Activated naive CD8-positive, alpha-beta T cell treated with anti-CD3 and anti-CD28 coated beads, Interleukin-2, amount 50 U/mL, for 16 hours (primary cell): ENCODE measurements at regions not wholly inside any gene's neighbourhood (a gene's known extent, or its start where the extent isn't known, plus 50 kb on each side); places are given as distances from the start of the nearest gene placed in this dataset.
"Not testable (repeated sequence)": the region's sequence is repeated elsewhere in the genome, so short reads cannot be mapped to it uniquely, and the experiment has no call there.

Experiments used
- DNase-seq: peaks from one replicate; pipeline ENCODE4 v3.0.0-alpha.2; 2020; ENCODE audit warnings: low read depth, low spot score

DNA sequence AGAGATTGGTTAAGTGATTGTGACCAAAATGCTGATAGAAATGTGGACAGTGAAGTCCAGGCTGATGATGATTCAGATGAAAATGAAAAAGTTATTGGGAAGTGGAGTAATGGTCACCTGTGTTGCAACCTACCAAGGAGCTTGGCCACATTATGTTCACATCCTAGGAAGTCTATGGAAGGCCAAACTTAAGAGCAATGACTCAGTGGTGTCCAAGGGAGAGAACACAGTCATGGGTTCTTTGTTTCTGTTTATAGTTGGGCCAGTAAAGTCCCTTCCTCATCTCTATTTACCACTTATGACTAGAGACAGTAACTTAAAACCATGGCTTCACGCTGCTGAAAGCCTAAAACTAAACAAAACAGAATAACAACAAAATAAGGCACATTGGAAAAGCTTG, 555.3 kb upstream of the DAB2 start:
- DNase-seq = no peak

DNA sequence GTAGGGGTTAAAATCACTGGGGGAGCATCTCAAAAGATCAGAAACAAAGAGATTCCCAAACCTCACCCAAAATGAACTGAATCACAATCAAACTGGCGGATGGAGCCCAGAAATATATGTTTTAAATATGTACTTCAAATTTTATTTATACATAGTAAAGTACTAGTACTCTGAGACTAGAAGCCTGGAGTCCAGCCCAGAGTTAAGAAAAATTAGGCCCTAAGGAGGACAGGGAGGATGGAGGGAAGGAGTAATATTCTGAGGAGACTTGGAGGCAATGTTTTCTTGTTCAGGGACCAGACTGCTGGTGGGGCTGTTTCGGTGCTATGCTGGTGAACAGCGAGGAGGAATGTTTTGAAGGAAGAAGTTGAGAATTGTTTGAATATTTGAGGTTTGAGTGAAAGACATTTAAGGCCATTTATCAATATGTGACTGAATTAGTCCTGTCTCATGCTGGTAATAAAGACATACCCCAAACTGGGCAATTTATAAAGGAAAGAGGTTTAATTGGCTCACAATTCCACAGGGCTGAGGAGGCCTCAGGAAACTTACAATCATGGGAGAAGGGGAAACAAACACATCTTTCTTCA, 552.4 kb upstream of the DAB2 start:
- DNase-seq = no peak

DNA sequence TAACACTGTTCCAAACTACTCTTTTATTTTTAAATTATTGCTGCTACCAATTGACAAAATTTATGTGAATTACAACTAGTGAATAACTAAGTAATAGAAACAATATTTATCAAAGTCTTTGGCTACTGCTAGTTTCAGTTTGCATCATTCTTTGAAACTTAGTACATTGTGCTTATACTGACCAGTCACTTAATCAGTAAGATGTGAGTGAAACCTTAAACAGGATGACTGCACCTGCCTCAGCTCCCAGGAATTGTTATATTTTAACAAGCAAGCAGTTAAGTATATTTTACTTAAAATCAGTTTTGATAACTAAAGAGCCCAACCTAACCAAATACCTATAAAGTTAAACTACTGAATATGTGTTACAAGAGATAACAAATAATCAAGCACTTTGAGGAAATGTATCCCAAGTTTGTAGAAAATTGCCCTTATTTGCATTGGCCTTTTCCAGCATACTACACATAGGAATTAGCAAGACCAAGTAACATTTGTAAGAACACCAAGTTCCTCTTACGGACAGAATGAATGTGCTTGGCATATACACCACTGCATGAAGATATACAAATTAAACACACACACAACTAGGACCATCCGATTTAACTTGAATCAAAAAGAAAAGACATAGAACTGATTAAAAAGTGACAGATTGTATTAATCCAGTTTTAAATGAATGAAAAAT, 545.5 kb upstream of the DAB2 start:
- no peak for DNase-seq

DNA sequence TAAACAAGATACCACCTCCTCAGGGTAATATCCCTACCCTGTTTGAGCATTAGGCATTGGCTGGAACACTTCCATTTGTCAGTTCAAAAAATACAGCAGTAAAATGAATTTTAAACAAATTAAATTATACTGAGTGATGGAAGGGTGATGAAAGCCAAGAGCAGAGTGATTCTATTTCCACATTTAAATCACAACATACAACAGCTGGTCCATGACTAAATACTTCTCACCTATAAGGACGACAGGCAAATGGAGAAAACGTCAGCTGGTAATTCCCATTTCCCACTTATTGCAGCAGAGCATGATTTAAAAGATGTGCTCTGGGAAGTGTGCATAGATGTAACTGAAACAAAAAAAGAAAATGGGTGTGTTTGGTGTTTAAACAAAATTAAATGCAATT, 543.6 kb upstream of the DAB2 start:
- no peak for DNase-seq

DNA sequence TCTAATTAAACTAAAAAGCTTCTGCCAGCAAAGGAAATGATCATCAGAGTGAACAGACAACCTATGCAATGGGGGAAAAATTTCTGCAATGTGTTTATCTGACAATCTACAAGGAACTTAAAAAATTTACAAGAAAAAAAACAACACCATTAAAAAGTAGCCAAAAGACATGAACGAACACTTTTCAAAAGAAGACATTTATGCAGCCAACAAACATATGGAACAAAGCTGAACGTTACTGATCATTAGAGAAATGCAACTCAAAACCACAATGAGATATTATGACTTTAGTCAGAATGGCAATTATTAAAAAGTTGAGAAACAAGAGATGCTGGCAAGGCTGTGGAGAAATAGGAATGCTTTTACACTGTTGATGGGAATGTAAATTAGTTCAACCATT, 530.4 kb upstream of the DAB2 start:
- DNase-seq = no peak

DNA sequence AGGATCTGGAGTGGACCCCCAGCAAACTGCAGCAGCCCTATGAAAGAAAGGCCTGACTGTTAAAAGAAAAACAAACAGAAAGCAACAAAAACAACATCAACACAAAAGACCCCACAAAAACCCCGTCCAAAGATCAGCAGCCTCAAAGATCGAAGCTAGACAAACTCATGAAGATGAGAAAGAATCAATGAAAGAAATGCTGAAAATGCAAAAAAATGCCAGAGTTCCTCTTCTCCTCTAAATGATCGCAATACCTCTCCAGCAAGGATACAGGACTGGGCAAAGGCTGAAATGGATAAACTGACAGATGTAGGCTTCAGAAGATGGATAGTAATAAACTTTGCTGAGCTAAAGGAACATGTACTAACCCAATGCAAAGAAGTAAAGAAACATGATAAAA, 526.3 kb upstream of the DAB2 start:
- no peak for DNase-seq

DNA sequence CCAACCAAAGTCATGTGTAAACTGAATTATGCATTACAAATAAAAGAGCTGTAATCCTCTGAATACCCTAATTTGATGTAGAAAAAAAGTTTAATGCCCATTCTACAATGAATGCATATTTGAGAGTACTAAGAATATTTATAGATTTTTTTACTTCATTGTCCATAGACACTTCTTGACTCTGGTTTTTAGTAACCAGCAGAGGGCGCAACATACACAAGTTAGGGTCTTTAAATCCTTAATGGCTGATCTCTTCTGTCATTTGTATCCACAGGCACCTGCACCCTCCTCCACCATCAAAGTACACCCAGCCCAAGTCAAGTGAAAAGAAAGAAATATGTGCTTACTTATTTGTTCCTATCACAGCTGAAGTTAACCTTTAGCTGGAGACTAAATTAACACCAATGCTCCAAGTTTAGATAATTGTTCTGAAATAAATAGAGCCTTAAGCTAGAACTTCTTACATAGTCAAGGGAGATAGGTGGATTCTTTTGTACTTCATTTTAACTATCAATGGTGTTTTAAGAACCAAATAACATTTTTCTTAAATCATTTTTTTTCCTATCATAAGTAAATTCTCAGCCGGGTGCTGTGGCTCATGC, 524.2 kb upstream of the DAB2 start:
- peak; percentile 26 for DNase-seq

DNA sequence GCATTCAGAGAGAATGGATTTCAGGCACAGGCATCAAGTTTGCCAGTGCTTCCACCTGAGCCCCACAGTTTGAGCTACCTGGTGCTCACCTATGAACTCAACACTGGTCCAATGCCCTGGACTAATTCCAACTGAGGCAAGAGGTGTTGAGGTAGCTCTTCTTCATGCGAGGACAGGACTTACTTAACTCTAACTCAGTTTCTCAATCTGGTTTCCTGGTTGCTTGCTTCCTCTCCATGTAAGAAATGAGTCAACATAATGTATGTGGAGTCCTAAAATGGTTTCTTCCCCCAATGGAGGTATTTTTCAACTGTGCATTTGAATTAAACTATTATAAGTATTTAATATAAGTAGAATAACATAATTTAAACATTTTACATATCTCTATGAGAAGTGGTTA, 523.6 kb upstream of the DAB2 start:
- DNase-seq = no peak

DNA sequence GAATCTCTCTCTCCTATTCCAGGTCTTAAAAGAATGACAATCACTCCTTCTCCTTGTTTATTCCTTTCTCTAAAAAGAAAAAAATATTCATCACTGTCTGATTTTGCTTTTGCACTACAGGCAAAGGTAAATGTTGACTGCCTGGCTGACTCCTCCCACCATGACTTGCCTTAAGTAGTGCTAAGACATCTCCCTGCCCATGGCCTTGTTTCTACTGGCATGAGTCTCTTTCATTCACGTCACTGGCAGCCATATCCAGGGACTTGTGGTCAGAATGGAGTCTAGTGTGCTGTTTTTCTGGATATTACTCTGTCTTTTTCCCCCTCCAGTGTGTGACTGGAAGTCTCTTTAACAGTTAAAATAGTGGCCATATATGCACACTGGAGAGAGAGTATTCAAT, 522.9 kb upstream of the DAB2 start:
- DNase-seq = no peak

DNA sequence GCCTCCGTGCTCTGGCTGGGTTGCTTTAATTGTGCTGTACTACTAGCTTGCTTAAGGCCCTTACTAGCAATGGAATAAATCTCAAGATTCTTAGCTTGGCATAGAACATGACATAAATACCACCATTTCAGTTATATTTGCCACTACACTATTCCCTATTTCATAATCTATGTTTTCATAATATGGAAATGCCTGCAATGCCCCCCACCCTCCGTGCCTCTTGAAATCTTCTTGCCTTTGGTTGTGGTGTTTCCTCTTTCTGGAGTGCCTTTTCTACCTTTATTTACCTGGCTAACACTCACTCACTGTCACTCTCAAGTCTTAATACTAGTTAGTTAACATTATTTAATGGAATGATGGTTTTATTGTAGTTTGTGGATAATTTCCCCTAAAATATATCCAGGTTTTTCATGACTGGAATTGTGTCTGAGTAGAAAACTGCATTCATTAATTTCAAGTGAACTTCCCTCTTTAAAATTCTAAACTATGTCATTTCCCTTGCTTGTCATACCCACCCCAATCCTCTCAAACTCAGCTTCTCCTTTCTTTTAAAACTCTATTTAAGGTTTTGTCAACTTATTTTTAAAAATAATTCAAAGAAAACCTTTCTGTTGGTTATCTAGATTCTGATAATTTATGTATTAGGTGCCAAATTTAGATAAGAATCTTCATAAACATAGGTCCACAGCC, 521.7 kb upstream of the DAB2 start:
- no peak for DNase-seq

DNA sequence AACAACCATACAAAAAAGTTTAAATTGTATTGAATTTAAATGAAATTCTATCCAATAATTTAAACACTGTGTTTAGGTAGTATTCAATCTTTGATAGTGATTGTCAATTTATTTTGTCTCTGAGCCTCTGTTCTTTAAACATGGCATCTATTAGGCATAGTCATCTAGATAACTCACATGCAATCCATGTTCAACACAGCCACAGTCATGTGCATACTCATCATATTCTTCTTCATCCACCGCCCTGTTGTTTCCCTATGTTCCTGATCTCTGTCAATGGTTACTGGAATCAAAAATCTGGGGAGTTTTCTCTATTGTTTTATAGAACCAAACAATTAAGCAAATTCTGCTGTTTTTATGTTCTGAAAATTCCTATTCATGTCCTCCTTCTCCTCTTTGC, 521.1 kb upstream of the DAB2 start:
- no peak for DNase-seq

DNA sequence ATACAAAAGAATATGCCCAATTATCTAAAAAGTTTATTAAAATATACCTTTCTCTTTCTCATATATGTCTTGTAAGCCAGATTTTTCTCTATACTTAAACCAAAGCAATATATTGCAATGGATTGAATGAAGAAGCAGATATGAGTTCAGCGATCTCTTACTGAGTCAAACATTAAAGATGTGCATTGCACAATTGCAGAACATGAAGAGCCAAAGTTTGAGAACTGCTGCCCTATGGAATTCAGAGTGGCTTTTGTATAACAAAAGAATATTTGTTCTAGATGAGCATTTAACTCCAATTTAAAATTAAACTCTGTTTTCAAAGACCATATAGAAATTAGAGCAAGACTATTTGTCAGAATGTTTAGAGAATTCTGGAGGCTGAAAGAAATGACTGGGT, 519.0 kb upstream of the DAB2 start:
- no peak for DNase-seq

DNA sequence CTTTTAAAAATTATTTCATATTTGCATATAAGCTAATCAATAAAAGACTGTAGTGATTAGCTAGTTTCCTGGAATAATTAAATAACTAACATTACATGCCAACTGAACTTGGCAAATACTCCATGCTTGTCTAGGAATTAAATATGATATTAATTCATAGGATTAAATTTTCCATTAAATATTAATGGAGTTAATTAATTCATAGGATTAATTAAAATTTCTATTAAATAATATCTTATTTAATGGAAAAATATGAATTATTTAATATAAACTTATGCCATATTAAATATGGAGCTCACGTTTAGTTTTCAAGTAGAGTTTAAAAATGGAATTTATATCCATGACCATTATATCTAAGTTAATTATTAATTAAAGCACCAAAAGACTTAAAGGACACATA, 517.8 kb upstream of the DAB2 start:
- DNase-seq = no peak

DNA sequence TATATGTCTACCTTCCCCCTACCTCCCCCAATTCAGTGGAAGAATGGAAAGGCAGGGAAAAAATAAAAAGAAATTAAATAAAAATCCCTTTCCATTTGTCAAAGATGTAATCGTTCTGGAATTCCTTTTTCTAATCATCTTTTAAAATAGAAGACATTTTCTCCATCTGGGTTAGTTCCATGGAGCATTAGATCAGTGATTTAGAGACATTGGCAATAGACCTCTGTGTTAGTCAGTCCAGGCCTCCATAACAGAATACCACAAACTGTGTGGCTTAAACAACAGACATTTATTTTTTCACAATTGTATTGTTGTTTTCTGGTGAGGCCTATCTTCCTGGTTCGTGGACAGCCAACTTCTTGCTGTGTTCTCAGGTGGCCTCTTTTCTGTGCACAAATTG, 516.6 kb upstream of the DAB2 start:
- no peak for DNase-seq

DNA sequence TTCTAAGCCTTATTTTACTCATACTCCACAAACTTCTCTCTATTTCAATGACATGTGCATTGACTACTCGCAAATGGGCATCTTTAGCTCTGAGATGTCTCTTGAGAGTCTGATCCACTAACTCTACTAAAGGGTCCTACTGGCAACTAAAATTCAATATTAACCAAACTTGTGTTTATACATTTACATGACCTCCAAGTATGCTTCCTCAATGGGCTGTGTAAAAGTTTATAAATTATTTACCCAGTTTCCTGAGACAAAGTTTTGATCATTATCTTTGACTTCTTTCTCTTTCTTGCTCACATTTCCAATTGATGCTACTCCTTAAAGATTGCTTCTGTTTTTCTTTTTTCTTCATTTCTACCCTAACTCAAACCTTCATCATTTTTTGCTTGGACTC, 510.1 kb upstream of the DAB2 start:
- DNase-seq = no peak

DNA sequence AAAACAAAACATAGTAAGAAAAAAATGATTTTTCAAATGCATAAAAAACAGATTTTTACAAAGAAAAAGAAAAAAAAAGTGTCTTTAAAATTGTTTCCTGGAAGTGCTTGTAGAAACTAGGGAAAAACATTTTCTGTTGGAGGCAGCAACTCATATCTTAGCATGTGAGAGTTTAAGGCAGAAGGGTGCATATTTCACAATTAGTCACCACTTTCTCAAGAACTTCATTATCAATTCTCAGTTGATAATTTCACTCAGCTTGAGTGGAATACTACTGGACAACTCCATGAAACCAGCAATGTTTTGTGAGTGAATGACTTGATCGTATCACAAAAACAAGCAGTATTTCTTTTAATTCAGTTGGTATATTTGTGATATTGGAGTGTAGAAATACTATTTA, 508.3 kb upstream of the DAB2 start:
- DNase-seq = no peak

DNA sequence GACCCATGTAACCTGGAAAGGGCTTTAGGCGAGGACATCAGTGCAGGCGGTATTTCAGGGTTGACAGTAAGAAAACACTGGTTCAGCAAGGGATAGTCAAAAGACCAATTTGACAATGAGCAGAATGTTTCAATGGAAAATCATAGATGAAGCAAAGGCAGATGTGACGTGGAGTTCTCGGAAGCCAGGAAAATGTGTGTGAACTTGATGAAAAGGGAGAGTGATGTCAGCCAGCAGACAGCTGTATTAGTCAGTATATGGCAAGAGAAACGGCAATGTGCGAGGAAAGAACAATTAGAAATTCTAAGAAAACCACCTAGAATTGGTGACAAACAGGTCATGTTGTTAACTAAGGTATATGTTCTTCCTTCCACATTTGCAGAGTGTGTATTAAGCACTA, 503.9 kb upstream of the DAB2 start:
- DNase-seq = no peak

DNA sequence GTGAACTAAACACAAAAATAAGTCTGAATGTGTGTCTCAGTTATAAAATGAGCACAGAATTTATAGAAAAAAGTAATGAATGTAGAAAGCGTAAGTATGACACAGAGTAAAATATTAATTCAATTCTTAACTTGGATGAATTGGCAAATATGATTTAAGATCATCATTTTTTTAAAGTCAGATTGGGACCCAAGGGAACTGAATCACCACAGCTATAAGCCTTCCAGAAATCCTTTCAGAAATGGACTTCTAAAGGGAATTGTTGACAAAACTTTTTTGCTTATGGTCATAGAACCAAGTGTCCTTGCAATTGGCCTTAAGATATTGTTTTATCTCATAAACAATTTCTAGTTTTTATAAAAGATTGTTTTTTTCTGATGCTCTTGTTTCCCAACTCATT, 495.1 kb upstream of the DAB2 start:
- no peak for DNase-seq

DNA sequence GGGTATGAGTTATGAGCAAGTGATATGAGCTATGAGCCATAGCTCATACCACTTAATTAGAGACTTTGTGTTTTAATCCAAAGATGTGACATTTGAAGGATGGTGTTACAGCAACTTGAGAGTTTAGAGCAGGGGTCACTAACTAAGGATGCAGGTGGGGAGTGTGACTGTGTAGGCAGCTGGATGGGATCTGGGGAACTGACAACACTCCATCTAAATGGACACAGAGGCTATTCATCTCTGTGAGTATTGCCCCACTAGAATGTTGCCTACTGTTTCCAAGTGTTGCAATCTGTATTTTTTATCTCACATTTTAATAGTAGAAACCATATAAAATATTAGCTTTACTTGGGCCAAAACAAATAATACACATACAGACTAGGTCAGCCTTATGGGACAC, 488.1 kb upstream of the DAB2 start:
- DNase-seq = no peak

DNA sequence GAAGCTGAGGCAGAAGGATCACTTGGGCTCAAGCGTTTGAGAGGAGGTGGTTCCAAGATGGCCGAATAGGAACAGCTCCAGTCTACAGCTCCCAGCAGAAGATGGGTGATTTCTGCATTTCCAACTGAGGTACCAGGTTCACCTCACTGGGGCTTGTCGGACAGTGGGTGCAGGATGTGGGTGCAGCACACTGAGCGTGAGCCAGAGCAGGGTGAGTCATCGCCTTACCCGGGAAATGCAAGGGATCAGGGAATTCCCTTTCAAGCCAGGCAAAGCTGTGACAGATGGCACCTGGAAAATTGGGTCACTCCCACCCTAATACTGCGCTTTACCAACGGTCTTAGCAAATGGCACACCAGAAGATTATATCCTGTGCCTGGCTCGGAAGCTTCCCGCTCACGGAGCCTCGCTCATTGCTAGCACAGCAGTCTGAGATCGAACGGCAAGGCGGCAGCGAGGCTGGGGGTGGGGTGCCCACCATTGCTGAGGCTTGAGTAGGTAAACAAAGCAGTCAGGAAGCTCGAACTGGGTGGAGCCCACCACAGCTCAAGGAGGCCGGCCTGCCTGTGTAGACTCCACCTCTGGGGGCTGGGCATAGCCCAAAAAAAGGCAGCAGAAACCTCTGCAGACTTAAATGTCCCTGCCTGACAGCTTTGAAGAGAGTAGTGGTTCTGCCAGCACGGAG, 482.6 kb upstream of the DAB2 start:
- not testable (repeated sequence) for DNase-seq

DNA sequence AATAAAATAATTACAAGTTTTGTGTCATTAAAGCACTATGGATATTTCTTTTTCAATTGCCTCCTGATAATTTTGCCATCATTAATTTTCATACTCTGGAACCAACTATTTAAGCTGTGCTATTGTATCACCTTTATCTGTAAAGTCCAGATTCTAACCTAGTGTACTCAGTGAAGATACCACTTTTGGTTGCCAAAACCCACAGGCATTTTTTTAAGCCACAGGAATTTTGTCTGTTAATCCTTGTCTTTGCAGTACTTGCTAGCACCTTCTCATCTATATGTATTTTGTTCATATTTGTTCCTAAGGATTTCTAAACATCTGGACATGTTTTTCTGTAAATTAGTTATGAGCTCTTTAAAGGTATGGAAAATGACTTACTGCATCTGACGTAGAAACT, 481.4 kb upstream of the DAB2 start:
- no peak for DNase-seq

DNA sequence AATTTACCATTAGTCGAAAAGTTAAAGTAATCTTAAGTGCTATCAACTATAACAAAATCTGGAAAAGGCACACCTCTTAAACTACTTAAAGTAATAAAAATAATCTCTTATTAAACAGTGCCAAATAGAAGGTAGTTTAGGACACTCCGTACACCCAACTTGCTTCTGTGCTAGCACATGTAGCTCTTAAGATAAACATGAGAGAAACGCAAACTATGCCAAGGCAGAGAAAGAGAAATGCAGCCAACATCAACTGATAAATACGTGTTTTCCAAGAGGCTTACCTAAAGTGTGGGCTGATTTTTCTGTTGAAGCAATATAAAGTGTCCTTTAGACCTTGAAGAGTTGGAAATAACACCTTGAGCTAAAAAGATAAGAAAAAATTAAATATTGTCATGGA, 480.6 kb upstream of the DAB2 start:
- no peak for DNase-seq
